PC-3 (cell line): ENCODE measurements at regions not wholly inside any gene's neighbourhood (a gene's known extent, or its start where the extent isn't known, plus 50 kb on each side); places are given as distances from the start of the nearest gene placed in this dataset.

Source experiments
- ATAC-seq: fragments of 200-7000 bp; cut with Tn5 transposase; 2 replicates; pipeline ENCODE4 v1.9.1; 2020; ENCODE audit warnings: mild to moderate bottlenecking, moderate library complexity
- BruUV-seq: library from RNA; stranded (reverse); fragments of 400-500 nt; replicated peaks from 2 replicates; lab custom pipeline; 2021; lab: Mats Ljungman, UMichigan
- CTCF ChIA-PET: fragments of 300-600 bp; sonication (Branson Sonifier 250); formaldehyde crosslinking; loops from one replicate; lab custom pipeline; 2022; ENCODE audit warnings: antibody characterized with exemption; lab: Charles Lee
- POLR2A ChIA-PET: fragments of 300-600 bp; sonication (Branson Sonifier 250); formaldehyde crosslinking; loops from one replicate; lab custom pipeline; 2022; ENCODE audit warnings: antibody characterized with exemption; ENCODE audit not compliant: unreplicated experiment; lab: Charles Lee
- DNase-seq: peaks from one replicate; pipeline ENCODE4 v3.0.0-alpha.2; 2015
- H2AFZ ChIP-seq: fragments of 300-600 bp; sonication (generic); 2 replicates; pipeline ENCODE4 v1.6.0; 2016; ENCODE audit warnings: antibody characterized with exemption, low read length
- H3F3A ChIP-seq: fragments of 300-600 bp; sonication (generic); one replicate; pipeline ENCODE4 v1.6.0; 2017; ENCODE audit warnings: antibody characterized with exemption, low read length, control low read depth, mild to moderate bottlenecking; ENCODE audit not compliant: unreplicated experiment
- H3K27ac ChIP-seq: fragments of 300-600 bp; sonication (generic); 2 replicates; pipeline ENCODE4 v1.5.1; 2016; ENCODE audit warnings: mild to moderate bottlenecking, low read length
- H3K27me3 ChIP-seq: fragments of 300-600 bp; sonication (generic); 2 replicates; pipeline ENCODE4 v1.6.1; 2016; ENCODE audit warnings: low read length, mixed read lengths
- H3K36me3 ChIP-seq: fragments of 300-600 bp; sonication (generic); 2 replicates; pipeline ENCODE4 v1.6.1; 2016; ENCODE audit warnings: low read depth, mixed run types, low read length, mixed read lengths
- H3K4me1 ChIP-seq: fragments of 300-600 bp; sonication (generic); 2 replicates; pipeline ENCODE4 v1.5.1; 2016; ENCODE audit warnings: low read length; ENCODE audit not compliant: insufficient read depth
- H3K4me2 ChIP-seq: fragments of 300-600 bp; sonication (generic); 2 replicates; pipeline ENCODE4 v1.6.0; 2016; ENCODE audit warnings: low read length
- H3K4me3 ChIP-seq: fragments of 300-600 bp; sonication (generic); 2 replicates; pipeline ENCODE4 v1.5.1; 2016; ENCODE audit warnings: mild to moderate bottlenecking, low read length, mixed read lengths
- H3K79me2 ChIP-seq: fragments of 300-600 bp; sonication (generic); 2 replicates; pipeline ENCODE4 v1.6.1; 2017; ENCODE audit warnings: low read length, mixed read lengths
- H3K9ac ChIP-seq: fragments of 300-600 bp; sonication (generic); 2 replicates; pipeline ENCODE4 v1.6.0; 2016; ENCODE audit warnings: mild to moderate bottlenecking, low read length
- H3K9me2 ChIP-seq: fragments of 300-600 bp; sonication (generic); replicated peaks from 2 replicates; pipeline ENCODE4 v1.6.1; 2016; ENCODE audit warnings: mixed run types, low read length, mixed read lengths
- H3K9me3 ChIP-seq: fragments of 300-600 bp; sonication (generic); 2 replicates; pipeline ENCODE4 v1.6.1; 2016; ENCODE audit warnings: low read length, mixed read lengths
- H4K20me1 ChIP-seq: fragments of 300-600 bp; sonication (generic); 2 replicates; pipeline ENCODE4 v1.6.1; 2016; ENCODE audit warnings: low read length, mixed read lengths
- CTCF ChIP-seq: fragments of 300-600 bp; sonication (generic); conservative IDR thresholded peaks from 2 replicates; pipeline ENCODE4 v1.5.1; 2017; ENCODE audit warnings: antibody characterized with exemption, low read depth, mild to moderate bottlenecking, low read length
- EZH2 ChIP-seq: fragments of 300-600 bp; sonication (generic); IDR thresholded peaks from one replicate; pipeline ENCODE4 v1.6.1; 2017; ENCODE audit warnings: antibody characterized with exemption, mild to moderate bottlenecking, low read length; ENCODE audit not compliant: unreplicated experiment
- EZH2phosphoT487 ChIP-seq: fragments of 300-600 bp; sonication (generic); IDR thresholded peaks from 2 replicates; pipeline ENCODE4 v1.6.1; 2018; ENCODE audit warnings: mild to moderate bottlenecking, antibody characterized with exemption, low read length, borderline replicate concordance
- intact Hi-C: fragments of 100-400 bp; cut with micrococcal nuclease; formaldehyde crosslinking; loops from 2 replicates; pipeline ENCODE4 v1.9.0; 2023

- Histone ChIP-seq H3F3A (no peaks in the 10 kb centered on the region), H3K27me3 (peaks cover 28% of the 10 kb centered on the region), H2AFZ (no peak overlapping the region), H3K27ac (no peak overlapping the region), H4K20me1 (no peaks in the 10 kb centered on the region), H3K4me2 (no peak overlapping the region), H3K9me3 (no peaks in the 10 kb centered on the region), H3K79me2 (no peaks in the 10 kb centered on the region), H3K9ac (no peak overlapping the region), H3K9me2 (no peaks in the 10 kb centered on the region), H3K36me3 (no peaks in the 10 kb centered on the region), H3K4me1 (0 out of 2 replicates have a peak, but pooled peaks cover 4% of the 10 kb centered on the region), H3K4me3 (no peak overlapping the region)
- no TSS peak for BruUV-seq
- intact Hi-C loops = no loop called here
- POLR2A ChIA-PET = no interaction called here
- DNase-seq (peak; percentile 58), ATAC-seq (peak; percentile 45)
- TF ChIP-seq EZH2phosphoT487 = no peak
- TF ChIP-seq CTCF = no peak
- TF ChIP-seq EZH2 = no peak
- CTCF ChIA-PET = no interaction called here
Measured at GRCh38 chr10:70942725-70943124, 54.4 kb upstream of the PCBD1 start.

DNA sequence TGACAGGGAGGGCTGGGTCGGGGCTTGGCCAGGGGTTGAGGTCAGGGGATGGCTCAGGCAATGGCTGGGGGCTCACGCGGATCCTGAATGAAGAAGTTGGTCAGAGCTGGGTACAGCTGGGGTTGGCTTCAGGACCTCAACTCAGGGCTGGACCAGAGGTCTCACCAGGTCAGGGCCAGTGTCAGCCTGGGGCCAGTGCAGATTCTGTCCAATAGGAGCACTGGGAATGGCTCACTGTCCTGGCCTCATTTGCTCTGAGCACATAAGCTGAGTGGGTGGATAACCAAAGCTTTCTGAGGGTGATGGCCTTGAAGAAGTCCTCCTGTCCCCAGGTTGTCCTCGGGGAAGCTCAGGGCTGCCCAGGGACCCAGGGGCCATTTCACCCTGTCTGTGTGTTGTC, 54.9 kb upstream of the PCBD1 start:
- Histone ChIP-seq H3K27ac (no peak overlapping the region), H3K9me2 (no peaks in the 10 kb centered on the region), H2AFZ (no peak overlapping the region), H3F3A (no peaks in the 10 kb centered on the region), H3K27me3 (peaks cover 28% of the 10 kb centered on the region), H3K9ac (no peak overlapping the region), H3K36me3 (no peaks in the 10 kb centered on the region), H3K4me3 (no peak overlapping the region), H4K20me1 (no peaks in the 10 kb centered on the region), H3K4me2 (no peak overlapping the region), H3K79me2 (no peaks in the 10 kb centered on the region), H3K4me1 (0 out of 2 replicates have a peak, but pooled peaks cover 4% of the 10 kb centered on the region), H3K9me3 (no peaks in the 10 kb centered on the region)
- POLR2A ChIA-PET = no interaction called here
- TF ChIP-seq EZH2 (no peak), EZH2phosphoT487 (no peak), CTCF (no peak)
- CTCF ChIA-PET = no interaction called here
- ATAC-seq (no peak), DNase-seq (no peak)
- intact Hi-C loops = no loop called here
- BruUV-seq = no TSS peak

DNA sequence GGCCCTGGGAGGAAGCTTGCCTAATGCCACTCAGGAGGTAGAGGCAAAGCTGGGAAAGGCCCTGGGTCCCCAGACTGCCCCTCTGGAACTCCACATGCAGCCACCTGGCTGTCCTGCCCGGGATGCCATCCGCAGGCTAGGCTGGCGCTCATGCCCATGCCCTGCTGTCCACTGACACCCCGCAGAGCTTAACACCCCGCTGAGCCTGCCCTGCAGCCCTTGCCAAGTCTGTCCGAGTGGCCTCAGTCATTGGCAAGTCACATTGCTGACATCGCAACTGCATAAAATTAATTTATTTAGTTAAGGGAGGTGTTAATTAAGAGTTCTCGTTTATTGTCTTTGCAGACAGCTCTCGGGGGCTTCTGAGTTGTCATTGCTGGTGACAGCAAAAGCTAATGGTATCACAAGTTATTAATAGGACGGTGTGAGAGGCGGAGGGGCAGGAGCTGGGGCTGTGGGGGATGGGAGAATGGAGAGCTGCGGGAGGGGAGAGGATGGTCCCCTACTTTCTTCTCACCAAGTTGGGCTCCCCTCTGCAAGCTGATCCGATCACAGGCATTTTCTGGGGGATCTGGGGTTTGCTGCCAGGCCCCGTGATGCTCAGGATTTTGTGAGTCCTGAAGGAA, 55.6 kb upstream of the PCBD1 start:
- H3K4me2 ChIP-seq = no peak overlapping the region
- no peaks in the 10 kb centered on the region for H3K36me3 ChIP-seq
- H3K9me2 ChIP-seq = no peaks in the 10 kb centered on the region
- BruUV-seq = no TSS peak
- POLR2A ChIA-PET = no interaction called here
- intact Hi-C loops = no loop called here
- H3K27me3 ChIP-seq = peaks cover 28% of the 10 kb centered on the region
- TF ChIP-seq EZH2 = no peak
- TF ChIP-seq CTCF = no peak
- no peak for TF ChIP-seq EZH2phosphoT487
- H4K20me1 ChIP-seq = no peaks in the 10 kb centered on the region
- H2AFZ ChIP-seq = no peak overlapping the region
- H3K9me3 ChIP-seq = no peaks in the 10 kb centered on the region
- CTCF ChIA-PET = no interaction called here
- DNase-seq (no peak), ATAC-seq (no peak)
- 0 out of 2 replicates have a peak, but pooled peaks cover 4% of the 10 kb centered on the region for H3K4me1 ChIP-seq
- H3K27ac ChIP-seq = no peak overlapping the region
- H3K4me3 ChIP-seq = no peak overlapping the region
- H3K79me2 ChIP-seq = no peaks in the 10 kb centered on the region
- no peaks in the 10 kb centered on the region for H3F3A ChIP-seq
- no peak overlapping the region for H3K9ac ChIP-seq
